GM12878 (cell line): ENCODE measurements at regions not wholly inside any gene's neighbourhood (a gene's known extent, or its start where the extent isn't known, plus 50 kb on each side); places are given as distances from the start of the nearest gene placed in this dataset.

Experiments
- ATAC-seq: fragments of 200-7000 bp; cut with Tn5 transposase; 3 replicates; pipeline ENCODE4 v1.9.1; 2020; ENCODE audit warnings: mild to moderate bottlenecking, moderate library complexity
- BruUV-seq: library from RNA; stranded (reverse); fragments of 400-500 nt; replicated peaks from 2 replicates; lab custom pipeline; 2021; lab: Mats Ljungman, UMichigan
- CTCF ChIA-PET: fragments of 300-600 bp; sonication (Branson Sonifier 250); formaldehyde crosslinking; extraction: SDS; loops from one replicate; lab custom pipeline; 2021; ENCODE audit warnings: inconsistent platforms; lab: Yijun Ruan, JAX
- POLR2A ChIA-PET: fragments of 350-600 bp; formaldehyde crosslinking; extraction: SDS; loops from one replicate; lab custom pipeline; 2021; ENCODE audit warnings: inconsistent platforms; lab: Charles Lee
- RAD21 ChIA-PET: fragments of 300-600 bp; sonication (Branson Sonifier 250); formaldehyde crosslinking; loops from one replicate; lab custom pipeline; 2023; ENCODE audit warnings: antibody characterized with exemption; ENCODE audit not compliant: unreplicated experiment; lab: Charles Lee
- SMC1A ChIA-PET: fragments of 300-600 bp; sonication (Branson Sonifier 250); formaldehyde crosslinking; loops from one replicate; lab custom pipeline; 2023; ENCODE audit not compliant: unreplicated experiment, uncharacterized antibody; lab: Charles Lee
- DNase-seq: peaks from one replicate; pipeline ENCODE4 v3.0.0-alpha.2; 2011; ENCODE audit warnings: low read depth, low spot score
- FAIRE-seq: peaks from 3 replicates; lab custom pipeline; 2011; peaks lifted over from hg19 to GRCh38; lab: Jason Lieb, UNC
- H2AFZ ChIP-seq: 2 replicates; pipeline ENCODE4 v1.6.0; 2011; ENCODE audit warnings: low read depth, low read length, control low read depth; ENCODE audit not compliant: control insufficient read depth
- H3K27ac ChIP-seq: 2 replicates; pipeline ENCODE4 v1.5.1; 2011; ENCODE audit warnings: control low read depth; ENCODE audit not compliant: control insufficient read depth, insufficient read depth
- H3K27me3 ChIP-seq, 2 experiments: replicated peaks in 1 of 2; 2 replicates each; pipeline versions ENCODE4 v1.6.0 to v1.6.1; 2011; ENCODE audit warnings: low read length in 1 of 2; ENCODE audit not compliant: control insufficient read depth in 2 of 2, insufficient read depth in 2 of 2
- H3K36me3 ChIP-seq, 2 experiments: 2 replicates each; pipeline ENCODE4 v1.5.1; 2011; ENCODE audit warnings: low read length in 1 of 2; ENCODE audit not compliant: control insufficient read depth in 2 of 2, insufficient read depth in 2 of 2
- H3K4me1 ChIP-seq: 2 replicates; pipeline ENCODE4 v1.6.1; 2011; ENCODE audit warnings: mild to moderate bottlenecking, low read length, moderate library complexity, mixed read lengths; ENCODE audit not compliant: control insufficient read depth, insufficient read depth
- H3K4me2 ChIP-seq: 2 replicates; pipeline ENCODE4 v1.6.0; 2011; ENCODE audit warnings: control low read depth; ENCODE audit not compliant: control insufficient read depth, insufficient read depth
- H3K4me3 ChIP-seq: fragments of 200-600 bp; sonication (generic); 2 replicates; pipeline ENCODE4 v1.5.1; 2016
- H3K79me2 ChIP-seq: 2 replicates; pipeline ENCODE4 v1.6.0; 2011; ENCODE audit warnings: low read length; ENCODE audit not compliant: control insufficient read depth, insufficient read depth
- H3K9ac ChIP-seq: 2 replicates; pipeline ENCODE4 v1.8.0; 2011; ENCODE audit warnings: low read length, control low read depth, mixed read lengths; ENCODE audit not compliant: control insufficient read depth, insufficient read depth
- H3K9me3 ChIP-seq: replicated peaks from 3 replicates; pipeline ENCODE4 v1.5.1; 2011; ENCODE audit warnings: mild to moderate bottlenecking, low read length; ENCODE audit not compliant: control insufficient read depth, insufficient read depth
- H4K20me1 ChIP-seq: 2 replicates; pipeline ENCODE4 v1.6.0; 2011; ENCODE audit not compliant: control insufficient read depth, insufficient read depth
- BHLHE40 ChIP-seq, 2 experiments: fragments of 450-650 bp in 1 of 2; IDR thresholded peaks; 2 replicates each; pipeline ENCODE4 v1.6.1; 2011 to 2017; ENCODE audit warnings: low read depth in 2 of 2, borderline replicate concordance in 1 of 2, improper control_type of control experiment in 1 of 2, low read length in 1 of 2, mild to moderate bottlenecking in 1 of 2
- HDGF ChIP-seq: fragments of 450-650 bp; IDR thresholded peaks from 2 replicates; pipeline ENCODE4 v1.6.1; 2016; ENCODE audit warnings: antibody characterized with exemption
- JUNB ChIP-seq: IDR thresholded peaks from 2 replicates; pipeline ENCODE4 v1.6.1; 2016; ENCODE audit warnings: antibody characterized with exemption, mild to moderate bottlenecking
- JUND ChIP-seq: IDR thresholded peaks from 2 replicates; pipeline ENCODE4 v1.6.1; 2012; ENCODE audit warnings: low read depth, mild to moderate bottlenecking, low read length, improper control_type of control experiment, moderate library complexity
- ZNF207 ChIP-seq: fragments of 450-650 bp; IDR thresholded peaks from 2 replicates; pipeline ENCODE4 v1.6.1; 2014; ENCODE audit warnings: antibody characterized with exemption, mild to moderate bottlenecking, borderline replicate concordance
- WGBS: methylation state at CpG from one replicate; pipeline ENCODE4 v1.1.6; 2016; ENCODE audit warnings: low lambda C conversion rate; ENCODE audit not compliant: insufficient replicate concordance, insufficient coverage; ENCODE audit errors: missing lambda C conversion rate; 5-methylcytosine and 5-hydroxymethylcytosine counted together
- in situ Hi-C: fragments of 300-500 bp; cut with MboI; formaldehyde crosslinking; loops from 9 replicates; pipeline ENCODE4 v1.14.3; 2018; ENCODE audit warnings: mixed read lengths
- intact Hi-C: fragments of 100-400 bp; cut with micrococcal nuclease; formaldehyde crosslinking; loops from one replicate; pipeline ENCODE4 v1.14.2; 2022; ENCODE audit not compliant: unreplicated experiment
- TF ChIP-seq, protein P1 (sequence below): fragments of 450-650 bp; IDR thresholded peaks from 2 replicates; pipeline ENCODE4 v1.6.1; 2017; ENCODE audit warnings: mild to moderate bottlenecking
- TF ChIP-seq, protein P2 (sequence below): fragments of 450-650 bp; formaldehyde crosslinking; IDR thresholded peaks from 2 replicates; pipeline ENCODE4 v1.4.0; 2022; ENCODE audit warnings: mild to moderate bottlenecking, moderate library complexity

DNA sequence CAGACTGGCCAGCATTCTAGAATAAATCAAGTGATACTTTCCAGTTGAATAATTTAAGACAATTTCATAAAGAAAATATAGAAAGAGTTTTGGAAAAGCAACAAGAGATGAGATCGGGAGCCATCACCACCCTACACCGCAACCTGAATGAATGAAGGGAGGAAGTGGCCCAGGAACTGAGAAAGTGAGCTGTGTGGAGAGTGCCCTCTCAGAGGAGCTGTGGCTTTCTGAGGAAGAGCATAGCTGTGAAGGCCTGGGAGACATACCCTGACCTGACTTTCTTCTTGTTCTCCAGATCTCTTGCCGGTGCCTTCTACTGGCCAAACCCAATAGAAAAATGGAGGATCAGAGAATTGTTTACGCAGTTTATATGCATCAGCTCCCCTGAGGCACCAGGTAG is 79.3 kb upstream of the TSPAN8 start:
- Histone ChIP-seq H3K4me1 (no peaks in the 10 kb centered on the region), H3K27ac (no peak overlapping the region), H2AFZ (no peak overlapping the region), H4K20me1 (no peaks in the 10 kb centered on the region), H3K9me3 (no peaks in the 10 kb centered on the region), H3K4me3 (no peak overlapping the region), H3K36me3 (no peaks in the 10 kb centered on the region), H3K79me2 (no peaks in the 10 kb centered on the region), H3K9ac (no peak overlapping the region), H3K27me3 (no peaks in the 10 kb centered on the region), H3K4me2 (no peak overlapping the region)
- POLR2A ChIA-PET = no interaction called here
- 61% methylated on average over 4 of the region's 4 CpGs for WGBS
- RAD21 ChIA-PET = no interaction called here
- in situ Hi-C loops (no loop called here), intact Hi-C loops (no loop called here)
- TF ChIP-seq JUND (no peak), HDGF (no peak)
- CTCF ChIA-PET = no interaction called here
- DNase-seq (no peak), FAIRE-seq (no peak), ATAC-seq (no peak)
- BruUV-seq = no TSS peak
- SMC1A ChIA-PET = no interaction called here

- in situ Hi-C loops = no loop called here
- ChIA-PET POLR2A (no interaction called here), RAD21 (no interaction called here), SMC1A (no interaction called here), CTCF (no interaction called here)
- FAIRE-seq (no peak), DNase-seq (no peak), ATAC-seq (no peak)
- 0% methylated on average over 3 of the region's 3 CpGs for WGBS
- H3K4me2 ChIP-seq = no peak overlapping the region
- no peaks in the 10 kb centered on the region for H3K9me3 ChIP-seq
- H3K9ac ChIP-seq = no peak overlapping the region
- no peak overlapping the region for H3K4me3 ChIP-seq
- H3K79me2 ChIP-seq = no peaks in the 10 kb centered on the region
- TF ChIP-seq, protein P1, sequence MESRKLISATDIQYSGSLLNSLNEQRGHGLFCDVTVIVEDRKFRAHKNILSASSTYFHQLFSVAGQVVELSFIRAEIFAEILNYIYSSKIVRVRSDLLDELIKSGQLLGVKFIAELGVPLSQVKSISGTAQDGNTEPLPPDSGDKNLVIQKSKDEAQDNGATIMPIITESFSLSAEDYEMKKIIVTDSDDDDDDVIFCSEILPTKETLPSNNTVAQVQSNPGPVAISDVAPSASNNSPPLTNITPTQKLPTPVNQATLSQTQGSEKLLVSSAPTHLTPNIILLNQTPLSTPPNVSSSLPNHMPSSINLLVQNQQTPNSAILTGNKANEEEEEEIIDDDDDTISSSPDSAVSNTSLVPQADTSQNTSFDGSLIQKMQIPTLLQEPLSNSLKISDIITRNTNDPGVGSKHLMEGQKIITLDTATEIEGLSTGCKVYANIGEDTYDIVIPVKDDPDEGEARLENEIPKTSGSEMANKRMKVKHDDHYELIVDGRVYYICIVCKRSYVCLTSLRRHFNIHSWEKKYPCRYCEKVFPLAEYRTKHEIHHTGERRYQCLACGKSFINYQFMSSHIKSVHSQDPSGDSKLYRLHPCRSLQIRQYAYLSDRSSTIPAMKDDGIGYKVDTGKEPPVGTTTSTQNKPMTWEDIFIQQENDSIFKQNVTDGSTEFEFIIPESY = no peak
- no peak for TF ChIP-seq BHLHE40 (IDR thresholded peaks at IDR 0.05; ENCODE audit: borderline replicate concordance in 1 of 2, low read depth in 2 of 2, low read length in 1 of 2)
- TF ChIP-seq, protein P2, sequence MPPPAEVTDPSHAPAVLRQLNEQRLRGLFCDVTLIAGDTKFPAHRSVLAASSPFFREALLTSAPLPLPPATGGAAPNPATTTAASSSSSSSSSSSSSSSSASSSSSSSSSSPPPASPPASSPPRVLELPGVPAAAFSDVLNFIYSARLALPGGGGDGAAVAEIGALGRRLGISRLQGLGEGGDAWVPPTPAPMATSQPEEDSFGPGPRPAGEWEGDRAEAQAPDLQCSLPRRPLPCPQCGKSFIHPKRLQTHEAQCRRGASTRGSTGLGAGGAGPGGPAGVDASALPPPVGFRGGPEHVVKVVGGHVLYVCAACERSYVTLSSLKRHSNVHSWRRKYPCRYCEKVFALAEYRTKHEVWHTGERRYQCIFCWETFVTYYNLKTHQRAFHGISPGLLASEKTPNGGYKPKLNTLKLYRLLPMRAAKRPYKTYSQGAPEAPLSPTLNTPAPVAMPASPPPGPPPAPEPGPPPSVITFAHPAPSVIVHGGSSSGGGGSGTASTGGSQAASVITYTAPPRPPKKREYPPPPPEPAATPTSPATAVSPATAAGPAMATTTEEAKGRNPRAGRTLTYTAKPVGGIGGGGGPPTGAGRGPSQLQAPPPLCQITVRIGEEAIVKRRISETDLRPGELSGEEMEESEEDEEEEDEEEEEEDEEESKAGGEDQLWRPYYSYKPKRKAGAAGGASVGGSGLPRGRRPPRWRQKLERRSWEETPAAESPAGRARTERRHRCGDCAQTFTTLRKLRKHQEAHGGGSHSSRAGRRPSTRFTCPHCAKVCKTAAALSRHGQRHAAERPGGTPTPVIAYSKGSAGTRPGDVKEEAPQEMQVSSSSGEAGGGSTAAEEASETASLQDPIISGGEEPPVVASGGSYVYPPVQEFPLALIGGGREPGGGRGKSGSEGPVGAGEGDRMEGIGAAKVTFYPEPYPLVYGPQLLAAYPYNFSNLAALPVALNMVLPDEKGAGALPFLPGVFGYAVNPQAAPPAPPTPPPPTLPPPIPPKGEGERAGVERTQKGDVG (CRISPR knock-in tag) = no peak
- TF ChIP-seq ZNF207 = no peak
- TF ChIP-seq JUNB = no peak
- H3K4me1 ChIP-seq = no peaks in the 10 kb centered on the region
- H3K27ac ChIP-seq = no peak overlapping the region
- BruUV-seq = no TSS peak
- H3K36me3 ChIP-seq = no peaks in the 10 kb centered on the region
- H2AFZ ChIP-seq = no peak overlapping the region
- no peaks in the 10 kb centered on the region for H4K20me1 ChIP-seq
- H3K27me3 ChIP-seq = no peaks in the 10 kb centered on the region
- intact Hi-C loops = no loop called here
Measured at GRCh38 chr12:71236133-71236660, 78.4 kb upstream of the TSPAN8 start.
